B cell (primary cell): ENCODE measurements at regions not wholly inside any gene's neighbourhood (a gene's known extent, or its start where the extent isn't known, plus 50 kb on each side); places are given as distances from the start of the nearest gene placed in this dataset.

ENCODE experiments used
- ATAC-seq: fragments of 200-7000 bp; cut with Tn5 transposase; one replicate; pipeline ENCODE4 v1.10.0; 2021; ENCODE audit warnings: low read depth, mild to moderate bottlenecking, moderate number of reproducible peaks, moderate library complexity
- CTCF ChIA-PET: fragments of 350-600 bp; sonication (Branson Sonifier 250); formaldehyde crosslinking; loops from one replicate; lab custom pipeline; 2021; ENCODE audit warnings: antibody characterized with exemption, inconsistent platforms; lab: Charles Lee
- POLR2A ChIA-PET: fragments of 350-600 bp; sonication (Branson Sonifier 250); formaldehyde crosslinking; loops from one replicate; lab custom pipeline; 2021; ENCODE audit warnings: antibody characterized with exemption; lab: Charles Lee
- DNase-seq: peaks from one replicate; pipeline ENCODE4 v3.0.0; 2013
- H2AFZ ChIP-seq: 2 replicates; pipeline ENCODE4 v1.6.1; 2012; ENCODE audit warnings: mild to moderate bottlenecking, low read depth, low read length; ENCODE audit not compliant: insufficient read depth, poor library complexity, severe bottlenecking
- H3K27ac ChIP-seq, 2 donors: 1 replicate in 1 of 2; 2 replicates in 1 of 2; pipeline ENCODE4 v1.5.1; 2012 to 2013; ENCODE audit warnings: low read length in 2 of 2, mild to moderate bottlenecking in 2 of 2, moderate library complexity in 1 of 2
- H3K27me3 ChIP-seq, 4 experiments: fragments of 200-600 bp in 1 of 4; sonication (generic) in 1 of 4; replicated peaks in 1 of 4; 1 replicate in 2 of 4; 2 replicates in 2 of 4; pipeline versions ENCODE4 v1.6.1 to v1.7.0; 2013 to 2016; ENCODE audit warnings: low read length in 3 of 4, mild to moderate bottlenecking in 2 of 4, mixed read lengths in 1 of 4, moderate library complexity in 1 of 4; ENCODE audit not compliant: insufficient read depth in 4 of 4, control insufficient read depth in 3 of 4; ENCODE audit errors: control extremely low read depth in 1 of 4
- H3K36me3 ChIP-seq, 2 experiments: replicated peaks in 1 of 2; 1 replicate in 1 of 2; 2 replicates in 1 of 2; pipeline versions ENCODE4 v1.6.1 to v1.7.1; 2013; ENCODE audit warnings: low read length in 1 of 2; ENCODE audit not compliant: insufficient read depth in 2 of 2, control insufficient read depth in 1 of 2; ENCODE audit errors: control extremely low read depth in 1 of 2, extremely low read depth in 1 of 2
- H3K4me1 ChIP-seq, 2 donors: fragments of 200-600 bp in 1 of 2; sonication (generic) in 1 of 2; 1 replicate in 1 of 2; 2 replicates in 1 of 2; pipeline versions ENCODE4 v1.5.1 to v1.6.1; 2013 to 2017; ENCODE audit warnings: low read length in 2 of 2; ENCODE audit not compliant: control insufficient read depth in 2 of 2, insufficient read depth in 2 of 2
- H3K4me2 ChIP-seq: replicated peaks from 2 replicates; pipeline ENCODE3; 2012; ENCODE audit warnings: mild to moderate bottlenecking, low read depth, low read length; ENCODE audit not compliant: poor library complexity, severe bottlenecking
- H3K4me3 ChIP-seq, 5 experiments: fragments of 200-600 bp in 1 of 5; sonication (generic) in 1 of 5; 1 replicate in 3 of 5; 2 replicates in 2 of 5; pipeline versions ENCODE4 v1.5.1 to v1.7.0; 2011 to 2016; ENCODE audit warnings: low read length in 4 of 5, mild to moderate bottlenecking in 4 of 5, low read depth in 2 of 5, control low read depth in 1 of 5, moderate library complexity in 1 of 5; ENCODE audit not compliant: insufficient read depth in 1 of 5; ENCODE audit errors: control extremely low read depth in 1 of 5, extremely low read depth in 1 of 5
- H3K79me2 ChIP-seq: fragments of 200-600 bp; sonication (generic); one replicate; pipeline ENCODE4 v1.6.0; 2016; ENCODE audit warnings: low read length; ENCODE audit not compliant: control insufficient read depth, insufficient read depth
- H3K9ac ChIP-seq: fragments of 200-600 bp; sonication (generic); 2 replicates; pipeline ENCODE4 v1.6.1; 2017; ENCODE audit warnings: mild to moderate bottlenecking, low read length, moderate library complexity
- H3K9me3 ChIP-seq, 3 donors: one replicate each; pipeline versions ENCODE4 v1.6.1 to v1.7.1; 2013; ENCODE audit warnings: low read length in 2 of 3; ENCODE audit not compliant: control insufficient read depth in 2 of 3, insufficient read depth in 1 of 3; ENCODE audit errors: control extremely low read depth in 1 of 3
- H4K20me1 ChIP-seq: 2 replicates; pipeline ENCODE4 v1.6.0; 2012; ENCODE audit warnings: mild to moderate bottlenecking, low read length; ENCODE audit not compliant: insufficient read depth, control insufficient read depth, poor library complexity, severe bottlenecking
- H3K27ac Mint-ChIP-seq: one replicate; pipeline ENCODE4 v1.8.0; 2021; ENCODE audit warnings: mixed read lengths
- H3K27me3 Mint-ChIP-seq: one replicate; pipeline ENCODE4 v1.8.0; 2021; ENCODE audit warnings: mixed read lengths
- H3K4me1 Mint-ChIP-seq: one replicate; pipeline ENCODE4 v1.8.0; 2021; ENCODE audit warnings: mixed read lengths
- H3K4me3 Mint-ChIP-seq: one replicate; pipeline ENCODE4 v1.8.0; 2021; ENCODE audit warnings: mixed read lengths
- H3K9me3 Mint-ChIP-seq: one replicate; pipeline ENCODE4 v1.8.0; 2022; ENCODE audit warnings: mixed read lengths; ENCODE audit not compliant: insufficient read depth
- CTCF ChIP-seq: fragments of 200-600 bp; IDR thresholded peaks from one replicate; pipeline ENCODE4 v1.8.0; 2022; ENCODE audit warnings: antibody characterized with exemption, mild to moderate bottlenecking
- EZH2 ChIP-seq: IDR thresholded peaks from 2 replicates; pipeline ENCODE4 v1.6.1; 2012; ENCODE audit warnings: borderline replicate concordance, low read depth, mild to moderate bottlenecking, moderate library complexity, low read length; ENCODE audit not compliant: insufficient read depth, poor library complexity, severe bottlenecking
- WGBS: methylation state at CpG from one replicate; pipeline ENCODE4 v1.1.5; 2013; ENCODE audit warnings: missing lambda C conversion rate; ENCODE audit not compliant: insufficient coverage; 5-methylcytosine and 5-hydroxymethylcytosine counted together
- intact Hi-C: fragments of 100-400 bp; cut with micrococcal nuclease; formaldehyde crosslinking; loops from one replicate; pipeline ENCODE4 v1.10.0; 2022

- H3K79me2 ChIP-seq: no peaks in the 10 kb centered on the region
- no peak overlapping the region for H3K4me2 ChIP-seq
- H3K27me3 ChIP-seq: no peaks in the 10 kb centered on the region
- DNase-seq (no peak), ATAC-seq (no peak)
- Mint-ChIP-seq H3K27me3 (peaks cover 9% of the 10 kb centered on the region), H3K27ac (no peak overlapping the region), H3K9me3 (no peaks in the 10 kb centered on the region), H3K4me1 (no peaks in the 10 kb centered on the region), H3K4me3 (no peak overlapping the region)
- WGBS: 64% methylated on average over 1 of the region's 1 CpG
- intact Hi-C loops: no loop called here
- no peaks in the 10 kb centered on the region for H3K9me3 ChIP-seq
- POLR2A ChIA-PET: no interaction called here
- CTCF ChIA-PET: no interaction called here
- H2AFZ ChIP-seq: no peak overlapping the region
- TF ChIP-seq EZH2: no peak
- TF ChIP-seq CTCF: no peak
- no peaks in the 10 kb centered on the region for H3K4me1 ChIP-seq
- no peaks in the 10 kb centered on the region for H4K20me1 ChIP-seq
- no peak overlapping the region for H3K4me3 ChIP-seq
- H3K27ac ChIP-seq: no peak overlapping the region
- no peak overlapping the region for H3K9ac ChIP-seq
- no peaks in the 10 kb centered on the region for H3K36me3 ChIP-seq
Measured at GRCh38 chr18:21991081-21991534, 178.3 kb upstream of the GATA6 start.

GRCh38 chr18:21991886-21992285, 177.5 kb upstream of the GATA6 start:
- H3K27ac ChIP-seq: no peak overlapping the region
- intact Hi-C loops: no loop called here
- H3K9me3 Mint-ChIP-seq: no peaks in the 10 kb centered on the region
- WGBS: 97% methylated on average over 4 of the region's 6 CpGs
- no peaks in the 10 kb centered on the region for H3K79me2 ChIP-seq
- no peak overlapping the region for H3K4me2 ChIP-seq
- peaks cover 9% of the 10 kb centered on the region for H3K27me3 Mint-ChIP-seq
- no peak overlapping the region for H2AFZ ChIP-seq
- no peaks in the 10 kb centered on the region for H4K20me1 ChIP-seq
- TF ChIP-seq EZH2: no peak
- TF ChIP-seq CTCF: no peak
- ChIA-PET POLR2A (no interaction called here), CTCF (interaction anchor here (0.6 kb wide), 1 partner anchor 8 kb away, joined by 3 read pairs; no protein-coding TSS in a partner anchor)
- H3K4me1 ChIP-seq: no peaks in the 10 kb centered on the region
- H3K9ac ChIP-seq: no peak overlapping the region
- H3K9me3 ChIP-seq: no peaks in the 10 kb centered on the region
- no peaks in the 10 kb centered on the region for H3K4me1 Mint-ChIP-seq
- DNase-seq: no peak
- no peak for ATAC-seq
- no peak overlapping the region for H3K4me3 ChIP-seq
- no peaks in the 10 kb centered on the region for H3K27me3 ChIP-seq
- H3K27ac Mint-ChIP-seq: no peak overlapping the region
- H3K36me3 ChIP-seq: no peaks in the 10 kb centered on the region
- H3K4me3 Mint-ChIP-seq: no peak overlapping the region
